SU-DHL-6 (cell line): ENCODE measurements at regions not wholly inside any gene's neighbourhood (a gene's known extent, or its start where the extent isn't known, plus 50 kb on each side); places are given as distances from the start of the nearest gene placed in this dataset.

Experiments used
- EZH2phosphoT487 ChIP-seq: fragments of 200-600 bp; sonication (generic), shearing (Covaris generic); conservative IDR thresholded peaks from 2 replicates; pipeline ENCODE4 v1.6.1; 2018; ENCODE audit warnings: mild to moderate bottlenecking, antibody characterized with exemption, low read length, moderate library complexity, mixed read lengths
- TF ChIP-seq, protein P1 (sequence below): fragments of 200-600 bp; sonication (generic); IDR thresholded peaks from one replicate; pipeline ENCODE4 v1.5.1; 2017; ENCODE audit warnings: antibody characterized with exemption, mild to moderate bottlenecking, low read length, moderate library complexity; ENCODE audit not compliant: insufficient read depth, poor library complexity, severe bottlenecking

DNA sequence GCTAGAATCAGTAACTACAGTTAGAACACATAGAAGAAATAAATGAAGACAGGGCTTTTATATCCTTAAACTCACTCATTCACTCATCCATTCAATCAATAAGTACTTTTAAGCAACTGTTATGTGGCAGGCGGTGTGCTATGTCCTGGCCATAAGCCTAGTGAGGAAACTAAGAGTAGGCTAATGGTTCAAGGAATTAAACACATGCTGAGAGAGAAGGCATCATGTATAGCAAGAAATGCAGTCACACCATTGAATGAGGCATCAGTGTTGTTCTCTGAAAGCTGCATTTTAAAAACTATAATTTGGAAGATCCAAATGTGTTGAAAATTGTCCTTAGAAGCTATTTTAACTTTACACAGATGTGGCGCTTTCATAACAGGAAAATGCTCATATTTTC is 86.5 kb upstream of the DTNA start:
- TF ChIP-seq, protein P1, sequence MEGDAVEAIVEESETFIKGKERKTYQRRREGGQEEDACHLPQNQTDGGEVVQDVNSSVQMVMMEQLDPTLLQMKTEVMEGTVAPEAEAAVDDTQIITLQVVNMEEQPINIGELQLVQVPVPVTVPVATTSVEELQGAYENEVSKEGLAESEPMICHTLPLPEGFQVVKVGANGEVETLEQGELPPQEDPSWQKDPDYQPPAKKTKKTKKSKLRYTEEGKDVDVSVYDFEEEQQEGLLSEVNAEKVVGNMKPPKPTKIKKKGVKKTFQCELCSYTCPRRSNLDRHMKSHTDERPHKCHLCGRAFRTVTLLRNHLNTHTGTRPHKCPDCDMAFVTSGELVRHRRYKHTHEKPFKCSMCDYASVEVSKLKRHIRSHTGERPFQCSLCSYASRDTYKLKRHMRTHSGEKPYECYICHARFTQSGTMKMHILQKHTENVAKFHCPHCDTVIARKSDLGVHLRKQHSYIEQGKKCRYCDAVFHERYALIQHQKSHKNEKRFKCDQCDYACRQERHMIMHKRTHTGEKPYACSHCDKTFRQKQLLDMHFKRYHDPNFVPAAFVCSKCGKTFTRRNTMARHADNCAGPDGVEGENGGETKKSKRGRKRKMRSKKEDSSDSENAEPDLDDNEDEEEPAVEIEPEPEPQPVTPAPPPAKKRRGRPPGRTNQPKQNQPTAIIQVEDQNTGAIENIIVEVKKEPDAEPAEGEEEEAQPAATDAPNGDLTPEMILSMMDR: no peak
- no peak for TF ChIP-seq EZH2phosphoT487
